Neural cell (in vitro differentiated cells): ENCODE measurements at regions not wholly inside any gene's neighbourhood (a gene's known extent, or its start where the extent isn't known, plus 50 kb on each side); places are given as distances from the start of the nearest gene placed in this dataset.

ENCODE experiments used
- H2AFZ ChIP-seq: fragments of 200-600, 300-800 bp; sonication (generic), shearing (Covaris generic); 2 replicates; pipeline ENCODE4 v1.6.0; 2014; ENCODE audit warnings: low read depth, mild to moderate bottlenecking, antibody characterized with exemption, low read length, moderate library complexity
- H3F3A ChIP-seq: fragments of 200-600 bp; shearing (Covaris generic); 2 replicates; pipeline ENCODE4 v1.6.1; 2016; ENCODE audit warnings: mild to moderate bottlenecking, moderate library complexity, mixed read lengths, antibody characterized with exemption, low read length; ENCODE audit not compliant: insufficient read depth, poor library complexity, severe bottlenecking
- H3K27ac ChIP-seq: fragments of 200-600, 300-800 bp; sonication (generic), shearing (Covaris generic); 2 replicates; pipeline ENCODE4 v1.5.1; 2014; ENCODE audit warnings: mild to moderate bottlenecking, low read length, moderate library complexity
- H3K27me3 ChIP-seq: fragments of 300-800, 200-600 bp; sonication (generic), shearing (Covaris generic); 2 replicates; pipeline ENCODE4 v1.6.0; 2014; ENCODE audit warnings: mild to moderate bottlenecking, low read depth, low read length, moderate library complexity; ENCODE audit not compliant: insufficient read depth
- H3K36me3 ChIP-seq: fragments of 300-800, 200-600 bp; sonication (generic), shearing (Covaris generic); 2 replicates; pipeline ENCODE4 v1.5.1; 2014; ENCODE audit warnings: mild to moderate bottlenecking, antibody characterized with exemption, low read length, moderate library complexity; ENCODE audit not compliant: insufficient read depth
- H3K4me2 ChIP-seq: fragments of 300-800, 200-600 bp; sonication (generic), shearing (Covaris generic); 2 replicates; pipeline ENCODE4 v1.6.0; 2014; ENCODE audit warnings: mild to moderate bottlenecking, low read length
- H3K4me3 ChIP-seq: fragments of 300-800, 200-600 bp; sonication (generic), shearing (Covaris generic); 2 replicates; pipeline ENCODE4 v1.5.1; 2014; ENCODE audit warnings: mild to moderate bottlenecking, low read length, moderate library complexity
- H3K79me2 ChIP-seq: fragments of 200-600 bp; shearing (Covaris generic); replicated peaks from 2 replicates; pipeline ENCODE4 v1.6.0; 2014; ENCODE audit warnings: mild to moderate bottlenecking, low read length, moderate library complexity; ENCODE audit not compliant: insufficient read depth
- H3K9ac ChIP-seq: fragments of 300-800, 200-600 bp; sonication (generic), shearing (Covaris generic); 2 replicates; pipeline ENCODE4 v1.6.1; 2016; ENCODE audit warnings: mild to moderate bottlenecking, low read length, mixed read lengths
- H3K9me2 ChIP-seq: fragments of 200-600 bp; shearing (Covaris generic); 2 replicates; pipeline ENCODE4 v1.6.1; 2016; ENCODE audit warnings: mild to moderate bottlenecking, low read length, mixed read lengths; ENCODE audit not compliant: insufficient read depth
- H3K9me3 ChIP-seq: fragments of 200-600, 300-800 bp; sonication (generic), shearing (Covaris generic); 2 replicates; pipeline ENCODE4 v1.6.1; 2016; ENCODE audit warnings: mild to moderate bottlenecking, mixed run types, low read length, moderate library complexity, mixed read lengths
- H4K20me1 ChIP-seq: fragments of 200-600 bp; shearing (Covaris generic); 2 replicates; pipeline ENCODE4 v1.6.1; 2016; ENCODE audit warnings: mild to moderate bottlenecking, mixed run types; ENCODE audit not compliant: insufficient read depth
- EP300 ChIP-seq: fragments of 450-650 bp; conservative IDR thresholded peaks from 2 replicates; pipeline ENCODE4 v1.6.1; 2014; ENCODE audit warnings: antibody characterized with exemption, mild to moderate bottlenecking, moderate library complexity; ENCODE audit not compliant: poor library complexity, severe bottlenecking
- EZH2 ChIP-seq: fragments of 200-600, 300-800 bp; shearing (Covaris generic), sonication (generic); IDR thresholded peaks from 2 replicates; pipeline ENCODE4 v1.6.1; 2014; ENCODE audit warnings: antibody characterized with exemption, low read length, borderline replicate concordance, mild to moderate bottlenecking; ENCODE audit not compliant: insufficient read depth, poor library complexity, severe bottlenecking
- MXI1 ChIP-seq: fragments of 450-650 bp; conservative IDR thresholded peaks from 2 replicates; pipeline ENCODE4 v1.6.1; 2014; ENCODE audit warnings: antibody characterized with exemption, mild to moderate bottlenecking; ENCODE audit not compliant: poor library complexity, severe bottlenecking
- POLR2AphosphoS5 ChIP-seq: IDR thresholded peaks from 2 replicates; pipeline ENCODE4 v1.6.1; 2012
- RAD21 ChIP-seq: fragments of 450-650 bp; conservative IDR thresholded peaks from 2 replicates; pipeline ENCODE4 v1.6.1; 2014; ENCODE audit warnings: antibody characterized with exemption, mild to moderate bottlenecking, moderate library complexity
- SMC3 ChIP-seq: fragments of 450-650 bp; conservative IDR thresholded peaks from 2 replicates; pipeline ENCODE4 v1.6.1; 2014; ENCODE audit warnings: antibody characterized with exemption, mild to moderate bottlenecking, moderate library complexity; ENCODE audit not compliant: poor library complexity
- TAF1 ChIP-seq: IDR thresholded peaks from 2 replicates; pipeline ENCODE4 v1.6.1; 2012; ENCODE audit warnings: low read depth
- TF ChIP-seq, protein P1 (sequence below): IDR thresholded peaks from 2 replicates; pipeline ENCODE4 v1.6.1; 2012; ENCODE audit warnings: borderline replicate concordance
- TF ChIP-seq, protein P2 (sequence below): fragments of 450-650 bp; IDR thresholded peaks from 2 replicates; pipeline ENCODE4 v1.5.1; 2014; ENCODE audit warnings: antibody characterized with exemption, mild to moderate bottlenecking, moderate library complexity; ENCODE audit not compliant: poor library complexity, severe bottlenecking

DNA sequence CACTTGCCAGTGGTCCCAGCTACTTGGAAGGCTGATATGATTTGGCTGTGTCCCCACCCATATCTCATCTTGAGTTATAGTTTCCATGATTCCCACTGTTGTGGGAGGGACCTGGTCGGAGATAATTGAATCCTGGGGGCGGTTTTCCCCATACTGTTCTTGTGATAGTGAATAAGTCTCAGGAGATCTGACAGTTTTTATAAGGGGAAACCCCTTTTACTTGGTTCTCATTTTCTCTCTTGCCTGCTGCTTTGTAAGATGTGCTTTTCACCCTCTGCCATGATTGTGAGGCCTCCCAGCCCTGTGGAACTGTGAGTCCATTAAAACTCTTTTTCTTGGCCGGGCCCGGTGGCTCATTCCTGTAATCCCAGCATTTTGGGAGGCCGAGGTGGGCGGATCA, 265.4 kb upstream of the SPOPL start:
- Histone ChIP-seq H3K27ac (no peak overlapping the region), H3K36me3 (no peaks in the 10 kb centered on the region), H3K9me2 (no peaks in the 10 kb centered on the region), H3K9me3 (no peaks in the 10 kb centered on the region), H3K4me2 (no peak overlapping the region), H3K27me3 (no peaks in the 10 kb centered on the region), H3K79me2 (no peaks in the 10 kb centered on the region), H3F3A (no peaks in the 10 kb centered on the region), H3K4me3 (no peak overlapping the region), H2AFZ (no peak overlapping the region), H4K20me1 (no peaks in the 10 kb centered on the region), H3K9ac (no peak overlapping the region)
- TF ChIP-seq MXI1 (no peak), EZH2 (no peak), RAD21 (no peak), POLR2AphosphoS5 (no peak), SMC3 (no peak), TAF1 (no peak), EP300 (no peak)
- TF ChIP-seq, protein P1, sequence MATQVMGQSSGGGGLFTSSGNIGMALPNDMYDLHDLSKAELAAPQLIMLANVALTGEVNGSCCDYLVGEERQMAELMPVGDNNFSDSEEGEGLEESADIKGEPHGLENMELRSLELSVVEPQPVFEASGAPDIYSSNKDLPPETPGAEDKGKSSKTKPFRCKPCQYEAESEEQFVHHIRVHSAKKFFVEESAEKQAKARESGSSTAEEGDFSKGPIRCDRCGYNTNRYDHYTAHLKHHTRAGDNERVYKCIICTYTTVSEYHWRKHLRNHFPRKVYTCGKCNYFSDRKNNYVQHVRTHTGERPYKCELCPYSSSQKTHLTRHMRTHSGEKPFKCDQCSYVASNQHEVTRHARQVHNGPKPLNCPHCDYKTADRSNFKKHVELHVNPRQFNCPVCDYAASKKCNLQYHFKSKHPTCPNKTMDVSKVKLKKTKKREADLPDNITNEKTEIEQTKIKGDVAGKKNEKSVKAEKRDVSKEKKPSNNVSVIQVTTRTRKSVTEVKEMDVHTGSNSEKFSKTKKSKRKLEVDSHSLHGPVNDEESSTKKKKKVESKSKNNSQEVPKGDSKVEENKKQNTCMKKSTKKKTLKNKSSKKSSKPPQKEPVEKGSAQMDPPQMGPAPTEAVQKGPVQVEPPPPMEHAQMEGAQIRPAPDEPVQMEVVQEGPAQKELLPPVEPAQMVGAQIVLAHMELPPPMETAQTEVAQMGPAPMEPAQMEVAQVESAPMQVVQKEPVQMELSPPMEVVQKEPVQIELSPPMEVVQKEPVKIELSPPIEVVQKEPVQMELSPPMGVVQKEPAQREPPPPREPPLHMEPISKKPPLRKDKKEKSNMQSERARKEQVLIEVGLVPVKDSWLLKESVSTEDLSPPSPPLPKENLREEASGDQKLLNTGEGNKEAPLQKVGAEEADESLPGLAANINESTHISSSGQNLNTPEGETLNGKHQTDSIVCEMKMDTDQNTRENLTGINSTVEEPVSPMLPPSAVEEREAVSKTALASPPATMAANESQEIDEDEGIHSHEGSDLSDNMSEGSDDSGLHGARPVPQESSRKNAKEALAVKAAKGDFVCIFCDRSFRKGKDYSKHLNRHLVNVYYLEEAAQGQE = no peak
- TF ChIP-seq, protein P2, sequence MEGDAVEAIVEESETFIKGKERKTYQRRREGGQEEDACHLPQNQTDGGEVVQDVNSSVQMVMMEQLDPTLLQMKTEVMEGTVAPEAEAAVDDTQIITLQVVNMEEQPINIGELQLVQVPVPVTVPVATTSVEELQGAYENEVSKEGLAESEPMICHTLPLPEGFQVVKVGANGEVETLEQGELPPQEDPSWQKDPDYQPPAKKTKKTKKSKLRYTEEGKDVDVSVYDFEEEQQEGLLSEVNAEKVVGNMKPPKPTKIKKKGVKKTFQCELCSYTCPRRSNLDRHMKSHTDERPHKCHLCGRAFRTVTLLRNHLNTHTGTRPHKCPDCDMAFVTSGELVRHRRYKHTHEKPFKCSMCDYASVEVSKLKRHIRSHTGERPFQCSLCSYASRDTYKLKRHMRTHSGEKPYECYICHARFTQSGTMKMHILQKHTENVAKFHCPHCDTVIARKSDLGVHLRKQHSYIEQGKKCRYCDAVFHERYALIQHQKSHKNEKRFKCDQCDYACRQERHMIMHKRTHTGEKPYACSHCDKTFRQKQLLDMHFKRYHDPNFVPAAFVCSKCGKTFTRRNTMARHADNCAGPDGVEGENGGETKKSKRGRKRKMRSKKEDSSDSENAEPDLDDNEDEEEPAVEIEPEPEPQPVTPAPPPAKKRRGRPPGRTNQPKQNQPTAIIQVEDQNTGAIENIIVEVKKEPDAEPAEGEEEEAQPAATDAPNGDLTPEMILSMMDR = no peak

DNA sequence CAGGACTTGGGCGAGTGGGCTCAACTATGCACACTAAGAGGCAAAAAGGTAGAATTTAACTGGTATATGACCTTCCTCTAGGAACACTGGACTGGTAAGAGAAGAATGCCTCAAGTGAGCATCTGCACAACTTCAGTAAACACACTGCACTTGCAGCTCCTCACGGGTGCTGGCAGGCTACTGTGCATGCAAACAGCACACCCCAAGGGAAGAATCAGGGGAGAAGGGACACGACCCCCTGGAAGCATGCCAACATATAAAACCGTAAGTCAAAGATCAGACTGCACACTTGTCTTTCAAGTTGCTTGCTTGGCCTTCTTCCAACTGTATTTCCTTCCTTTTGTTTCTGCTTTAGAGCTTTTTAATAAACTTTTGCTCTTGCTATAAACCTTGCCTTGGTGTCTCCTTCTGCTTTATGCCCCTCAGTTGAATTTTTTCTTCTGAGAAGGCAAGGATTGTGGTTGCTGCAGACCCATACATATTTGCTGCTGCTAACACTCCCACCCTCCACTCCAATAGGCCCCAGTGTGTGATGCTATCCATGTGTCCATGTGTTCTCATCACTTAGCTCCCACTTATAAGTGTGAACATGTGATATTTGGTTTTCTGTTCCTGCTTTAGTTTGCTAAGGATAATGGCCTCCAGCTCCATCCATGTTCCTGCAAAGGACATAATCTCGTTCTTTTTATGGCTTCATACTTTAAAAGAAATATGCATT, 263.7 kb upstream of the SPOPL start:
- Histone ChIP-seq H2AFZ (no peak overlapping the region), H3K9me2 (no peaks in the 10 kb centered on the region), H3K79me2 (no peaks in the 10 kb centered on the region), H3F3A (no peaks in the 10 kb centered on the region), H3K27ac (no peak overlapping the region), H3K4me2 (no peak overlapping the region), H3K27me3 (no peaks in the 10 kb centered on the region), H3K4me3 (no peak overlapping the region), H3K9me3 (no peaks in the 10 kb centered on the region), H3K9ac (no peak overlapping the region), H4K20me1 (no peaks in the 10 kb centered on the region), H3K36me3 (no peaks in the 10 kb centered on the region)
- TF ChIP-seq SMC3 (no peak), POLR2AphosphoS5 (no peak), TAF1 (no peak), RAD21 (no peak)
